GM23248 (cell line): ENCODE measurements at regions not wholly inside any gene's neighbourhood (a gene's known extent, or its start where the extent isn't known, plus 50 kb on each side); places are given as distances from the start of the nearest gene placed in this dataset.
A peak's percentile ranks its signal among the peaks of the same experiment; 100 is the strongest.

ENCODE experiments used
- DNase-seq: peaks from one replicate; pipeline ENCODE4 v3.0.0-alpha.2; 2015
- H2AFZ ChIP-seq: fragments of 200-600 bp; sonication (generic); 2 replicates; pipeline ENCODE4 v1.6.1; 2016; ENCODE audit warnings: antibody characterized with exemption
- H3F3A ChIP-seq: fragments of 200-600 bp; sonication (generic); 2 replicates; pipeline ENCODE4 v1.6.1; 2016; ENCODE audit warnings: mild to moderate bottlenecking, antibody characterized with exemption, mixed run types; ENCODE audit not compliant: insufficient read depth
- H3K27ac ChIP-seq: fragments of 200-600 bp; sonication (generic); 2 replicates; pipeline ENCODE4 v1.5.1; 2016; ENCODE audit warnings: mild to moderate bottlenecking
- H3K27me3 ChIP-seq: fragments of 200-600 bp; sonication (generic); replicated peaks from 2 replicates; pipeline ENCODE4 v1.6.1; 2016; ENCODE audit warnings: mild to moderate bottlenecking; ENCODE audit not compliant: insufficient read depth
- H3K36me3 ChIP-seq: fragments of 200-600 bp; sonication (generic); 2 replicates; pipeline ENCODE4 v1.6.1; 2016; ENCODE audit warnings: low read depth, mild to moderate bottlenecking
- H3K4me1 ChIP-seq: fragments of 200-600 bp; sonication (generic); 2 replicates; pipeline ENCODE4 v1.6.1; 2016; ENCODE audit warnings: mild to moderate bottlenecking; ENCODE audit not compliant: insufficient read depth
- H3K4me2 ChIP-seq: fragments of 200-600 bp; sonication (generic); one replicate; pipeline ENCODE4 v1.6.1; 2016; ENCODE audit warnings: mild to moderate bottlenecking; ENCODE audit not compliant: unreplicated experiment
- H3K4me3 ChIP-seq: fragments of 200-600 bp; sonication (generic); 2 replicates; pipeline ENCODE4 v1.5.1; 2016; ENCODE audit warnings: mild to moderate bottlenecking
- H3K79me2 ChIP-seq: fragments of 200-600 bp; sonication (generic); 2 replicates; pipeline ENCODE4 v1.6.1; 2016; ENCODE audit warnings: mild to moderate bottlenecking; ENCODE audit not compliant: insufficient read depth
- H3K9ac ChIP-seq: fragments of 200-600 bp; sonication (generic); 2 replicates; pipeline ENCODE4 v1.6.1; 2016; ENCODE audit warnings: mild to moderate bottlenecking
- H3K9me2 ChIP-seq: fragments of 200-600 bp; sonication (generic); 2 replicates; pipeline ENCODE4 v1.6.1; 2016; ENCODE audit warnings: mixed run types, mild to moderate bottlenecking, moderate library complexity; ENCODE audit not compliant: insufficient read depth
- H3K9me3 ChIP-seq: fragments of 200-600 bp; sonication (generic); one replicate; pipeline ENCODE4 v1.6.1; 2017; ENCODE audit warnings: low read depth
- H4K20me1 ChIP-seq: fragments of 200-600 bp; sonication (generic); 2 replicates; pipeline ENCODE4 v1.6.0; 2016; ENCODE audit not compliant: insufficient read depth
- EZH2 ChIP-seq: fragments of 200-600 bp; sonication (generic); IDR thresholded peaks from 2 replicates; pipeline ENCODE4 v1.6.1; 2018; ENCODE audit warnings: antibody characterized with exemption, mild to moderate bottlenecking; ENCODE audit not compliant: insufficient read depth, poor library complexity, severe bottlenecking
- EZH2phosphoT487 ChIP-seq: fragments of 200-600 bp; sonication (generic); IDR thresholded peaks from 2 replicates; pipeline ENCODE4 v1.6.1; 2018; ENCODE audit warnings: antibody characterized with exemption, moderate library complexity, mild to moderate bottlenecking, low read depth; ENCODE audit not compliant: insufficient read depth
- WGBS, 2 experiments: methylation state at CpG; one replicate each; pipeline ENCODE4 v1.1.6; 2015 to 2017; ENCODE audit warnings: low lambda C conversion rate in 2 of 2, low coverage in 1 of 2; ENCODE audit errors: missing lambda C conversion rate in 2 of 2; 5-methylcytosine and 5-hydroxymethylcytosine counted together
- in situ Hi-C: fragments of 300-500 bp; cut with MboI; formaldehyde crosslinking; loops from 2 replicates; pipeline ENCODE4 v1.15.0; 2020

- Histone ChIP-seq H3K27ac (no peak overlapping the region), H3K4me1 (no peaks in the 10 kb centered on the region), H2AFZ (peak overlapping the region; percentile 39; the same call in 1 of the 2 replicates), H3K27me3 (no peaks in the 10 kb centered on the region), H3K4me2 (no peak overlapping the region), H3K36me3 (no peaks in the 10 kb centered on the region), H3K9me3 (no peaks in the 10 kb centered on the region), H3K79me2 (no peaks in the 10 kb centered on the region), H3K4me3 (no peak overlapping the region), H3F3A (no peaks in the 10 kb centered on the region), H4K20me1 (no peaks in the 10 kb centered on the region), H3K9ac (no peak overlapping the region), H3K9me2 (no peaks in the 10 kb centered on the region)
- WGBS, 2 experiments, result 7 to 9% methylated on average over 7 of the region's 7 CpGs
- in situ Hi-C loops, result no loop called here
- TF ChIP-seq EZH2phosphoT487 (no peak), EZH2 (no peak)
- DNase-seq, result no peak
Measured at GRCh38 chr6:10315658-10316372, 99.1 kb downstream of the TFAP2A start.

DNA sequence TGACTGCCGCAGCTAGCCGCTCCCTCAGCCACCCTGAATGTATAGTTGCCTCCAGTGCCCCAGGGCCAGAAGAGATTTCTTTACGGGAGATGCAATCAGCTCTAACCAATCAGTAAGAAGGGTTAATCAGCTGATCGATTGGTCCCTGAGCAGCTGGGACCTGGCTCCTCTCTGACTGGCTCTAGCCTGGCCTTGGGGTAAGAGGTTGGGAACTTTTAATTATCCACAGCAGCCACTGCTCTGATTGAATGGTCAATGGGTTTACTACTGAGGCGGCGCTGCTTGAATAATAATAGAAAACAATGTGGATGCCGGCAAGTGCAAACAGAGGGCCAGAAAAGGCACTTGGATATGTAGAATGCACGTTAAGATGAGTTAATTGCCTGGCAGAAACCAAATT lies 99.8 kb downstream of the TFAP2A start:
- no peak for TF ChIP-seq EZH2phosphoT487
- no peak for TF ChIP-seq EZH2
- no peaks in the 10 kb centered on the region for H3K79me2 ChIP-seq
- H3K4me3 ChIP-seq, result no peak overlapping the region
- 17 to 20% methylated on average over 8 of the region's 8 CpGs for WGBS, 2 experiments
- H3K9ac ChIP-seq, result no peak overlapping the region
- DNase-seq, result no peak
- H2AFZ ChIP-seq, result peak overlapping the region; percentile 28; the same call in 1 of the 2 replicates
- in situ Hi-C loops, result no loop called here
- H3K9me2 ChIP-seq, result no peaks in the 10 kb centered on the region
- no peaks in the 10 kb centered on the region for H3K9me3 ChIP-seq
- no peak overlapping the region for H3K27ac ChIP-seq
- no peaks in the 10 kb centered on the region for H3K36me3 ChIP-seq
- no peaks in the 10 kb centered on the region for H3F3A ChIP-seq
- H3K4me2 ChIP-seq, result no peak overlapping the region
- H4K20me1 ChIP-seq, result no peaks in the 10 kb centered on the region
- H3K4me1 ChIP-seq, result no peaks in the 10 kb centered on the region
- no peaks in the 10 kb centered on the region for H3K27me3 ChIP-seq

- H3K4me3 ChIP-seq, result no peak overlapping the region
- in situ Hi-C loops, result no loop called here
- no peak overlapping the region for H3K9ac ChIP-seq
- H3F3A ChIP-seq, result no peaks in the 10 kb centered on the region
- no peaks in the 10 kb centered on the region for H3K79me2 ChIP-seq
- H3K9me2 ChIP-seq, result no peaks in the 10 kb centered on the region
- H3K4me2 ChIP-seq, result no peak overlapping the region
- H3K9me3 ChIP-seq, result no peaks in the 10 kb centered on the region
- H2AFZ ChIP-seq, result peak overlapping the region; percentile 28; the same call in 1 of the 2 replicates
- no peaks in the 10 kb centered on the region for H3K36me3 ChIP-seq
- no peak for TF ChIP-seq EZH2phosphoT487
- no peak for TF ChIP-seq EZH2
- WGBS, 2 experiments, result 36 to 40% methylated on average over 17 of the region's 17 CpGs
- no peak for DNase-seq
- H3K27me3 ChIP-seq, result no peaks in the 10 kb centered on the region
- no peak overlapping the region for H3K27ac ChIP-seq
- H3K4me1 ChIP-seq, result no peaks in the 10 kb centered on the region
- no peaks in the 10 kb centered on the region for H4K20me1 ChIP-seq
Measured at GRCh38 chr6:10314163-10314955, 100.5 kb downstream of the TFAP2A start.

DNA sequence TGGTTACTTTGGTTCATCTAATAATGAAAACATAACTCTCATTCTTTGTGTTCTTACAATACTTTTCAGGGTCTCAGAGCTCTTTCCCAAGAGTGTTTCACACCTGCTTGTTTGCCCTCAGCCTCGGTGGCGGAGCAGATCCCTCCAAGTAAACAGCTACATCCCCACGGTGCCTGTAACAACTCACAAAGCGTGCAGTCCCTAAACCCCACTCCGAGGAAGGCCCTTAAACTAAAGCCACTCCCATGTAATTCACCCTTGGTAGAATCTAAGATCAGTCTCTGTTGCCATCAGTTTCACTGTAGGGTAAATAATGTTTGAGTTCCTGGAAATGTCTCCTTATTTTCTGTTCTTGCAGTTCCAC lies 101.1 kb downstream of the TFAP2A start:
- Histone ChIP-seq H3K9me3 (no peaks in the 10 kb centered on the region), H4K20me1 (no peaks in the 10 kb centered on the region), H3K9me2 (no peaks in the 10 kb centered on the region), H3K4me2 (no peak overlapping the region), H3K79me2 (no peaks in the 10 kb centered on the region), H3K27ac (no peak overlapping the region), H3F3A (no peaks in the 10 kb centered on the region), H3K4me1 (no peaks in the 10 kb centered on the region), H2AFZ (no peak overlapping the region), H3K36me3 (no peaks in the 10 kb centered on the region), H3K4me3 (no peak overlapping the region), H3K9ac (no peak overlapping the region), H3K27me3 (no peaks in the 10 kb centered on the region)
- DNase-seq, result no peak
- no peak for TF ChIP-seq EZH2phosphoT487
- TF ChIP-seq EZH2, result no peak
- in situ Hi-C loops, result no loop called here
- 12 to 21% methylated on average over 5 of the region's 5 CpGs for WGBS, 2 experiments
